ENCODE measurements at regions not wholly inside any gene's neighbourhood (a gene's known extent, or its start where the extent isn't known, plus 50 kb on each side); places are given as distances from the start of the nearest gene placed in this dataset.

- no peaks in the 10 kb centered on the region for H3K27me3 ChIP-seq
- TF ChIP-seq CTCF (IDR thresholded peaks at IDR 0.05) (no peak), POLR2A (IDR thresholded peaks at IDR 0.05) (no peak)
Observed at GRCh38 chr11:69387409-69387885, 93.5 kb downstream of the MYEOV start.

GRCh38 chr11:69388210-69388609 lies 93.3 kb upstream of the LINC01488 start:
- H3K27ac ChIP-seq, result no peak overlapping the region
- no peak for DNase-seq
- TF ChIP-seq POLR2A (IDR thresholded peaks at IDR 0.05), result no peak
- TF ChIP-seq CTCF (IDR thresholded peaks at IDR 0.05), result no peak
- H3K36me3 ChIP-seq, result no peaks in the 10 kb centered on the region
- H3K9me3 ChIP-seq, result peaks cover 0 to 8% of the 10 kb centered on the region in 2 donors
- H3K4me1 ChIP-seq, result no peaks in the 10 kb centered on the region
- no peak overlapping the region for H3K4me3 ChIP-seq
- H3K27me3 ChIP-seq, result no peaks in the 10 kb centered on the region
- intact Hi-C loops (cut with DNase I; ENCODE audit: low total_unique reads), result no loop called here

More at GRCh38 chr11:69387409-69387885, 93.5 kb downstream of the MYEOV start:
- Histone ChIP-seq H3K9me3 (peaks cover 0 to 8% of the 10 kb centered on the region in 2 donors), H3K27ac (no peak overlapping the region), H3K36me3 (no peaks in the 10 kb centered on the region), H3K4me3 (no peak overlapping the region), H3K4me1 (no peaks in the 10 kb centered on the region)
- DNase-seq, result no peak
- intact Hi-C loops (cut with DNase I; ENCODE audit: low total_unique reads), result no loop called here

- Histone ChIP-seq H3K4me3 (no peak overlapping the region), H3K4me1 (no peaks in the 10 kb centered on the region), H3K36me3 (no peaks in the 10 kb centered on the region), H3K27me3 (no peaks in the 10 kb centered on the region), H3K9me3 (peaks cover 0 to 8% of the 10 kb centered on the region in 2 donors), H3K27ac (no peak overlapping the region)
- intact Hi-C loops (cut with DNase I; ENCODE audit: low total_unique reads), result no loop called here
- no peak for TF ChIP-seq POLR2A (IDR thresholded peaks at IDR 0.05)
- no peak for TF ChIP-seq CTCF (IDR thresholded peaks at IDR 0.05)
- no peak for DNase-seq
Observed at GRCh38 chr11:69388661-69389060, 92.8 kb upstream of the LINC01488 start.

- TF ChIP-seq POLR2A (IDR thresholded peaks at IDR 0.05) (no peak), CTCF (IDR thresholded peaks at IDR 0.05) (no peak)
- Histone ChIP-seq H3K36me3 (no peaks in the 10 kb centered on the region), H3K9me3 (peaks cover 0 to 8% of the 10 kb centered on the region in 2 donors), H3K4me3 (no peak overlapping the region), H3K4me1 (no peaks in the 10 kb centered on the region), H3K27me3 (no peaks in the 10 kb centered on the region), H3K27ac (no peak overlapping the region)
- intact Hi-C loops (cut with DNase I; ENCODE audit: low total_unique reads), result no loop called here
- no peak for DNase-seq
Observed at GRCh38 chr11:69390561-69390960, 90.9 kb upstream of the LINC01488 start.

GRCh38 chr11:69391192-69392103 lies 90.0 kb upstream of the LINC01488 start:
- Histone ChIP-seq H3K36me3 (no peaks in the 10 kb centered on the region), H3K9me3 (peaks cover 0 to 8% of the 10 kb centered on the region in 2 donors), H3K27me3 (no peaks in the 10 kb centered on the region), H3K27ac (no peak overlapping the region), H3K4me1 (no peaks in the 10 kb centered on the region), H3K4me3 (no peak overlapping the region)
- intact Hi-C loops (cut with DNase I; ENCODE audit: low total_unique reads), result no loop called here
- TF ChIP-seq CTCF (IDR thresholded peaks at IDR 0.05) (no peak), POLR2A (IDR thresholded peaks at IDR 0.05) (no peak)
- no peak for DNase-seq

Measured in uterus (tissue), 3 donors.